ENCODE measurements at regions not wholly inside any gene's neighbourhood (a gene's known extent, or its start where the extent isn't known, plus 50 kb on each side); places are given as distances from the start of the nearest gene placed in this dataset.

GRCh38 chr16:6032438-6032837, 934.8 kb upstream of the EEF2KMT start:
- no peak overlapping the region for H3K4me3 ChIP-seq (replicated peaks in 1 of 3; ENCODE audit: insufficient read depth in 1 of 3, low read depth in 2 of 3, low read length in 3 of 3)
- ChIA-PET POLR2A (no interaction called here), CTCF (ENCODE audit: low intra/inter-chr PET ratio, low total read pairs) (no interaction called here)
- no peaks in the 10 kb centered on the region for H3K27me3 ChIP-seq (ENCODE audit: control insufficient read depth in 1 of 2, insufficient read depth in 2 of 2, low read length in 2 of 2)
- no peaks in the 10 kb centered on the region for H4K20me1 ChIP-seq (ENCODE audit: insufficient read depth, low read length)
- no peaks in the 10 kb centered on the region for H3K4me1 ChIP-seq (ENCODE audit: insufficient read depth, low read length)
- BruUV-seq (replicated peaks) = no TSS peak
- WGBS (ENCODE audit: low lambda C conversion rate) = 2% methylated on average over 3 of the region's 3 CpGs
- in situ Hi-C loops (cut with HindIII; ENCODE audit: extremely low pct_ligation_motif_present, low pct_unique_long_range_greater_than_20kb) = no loop called here
- no peak overlapping the region for H3K27ac ChIP-seq (ENCODE audit: extremely low read length, insufficient read depth, low read length)
- no peak overlapping the region for H3K9ac ChIP-seq (ENCODE audit: insufficient read depth, low read depth, low read length)
- intact Hi-C loops (cut with micrococcal nuclease; ENCODE audit: unreplicated experiment) = no loop called here
- H3K79me2 ChIP-seq (ENCODE audit: insufficient read depth, low read length) = no peaks in the 10 kb centered on the region
- no peaks in the 10 kb centered on the region for H3K36me3 ChIP-seq (replicated peaks in 1 of 2; ENCODE audit: control insufficient read depth in 1 of 2, insufficient read depth in 2 of 2, low read length in 2 of 2)
- H3K4me2 ChIP-seq (ENCODE audit: low read depth, low read length) = no peak overlapping the region
- no peak overlapping the region for H2AFZ ChIP-seq (ENCODE audit: low read length)
- DNase-seq (ENCODE audit: low spot score) (no peak), ATAC-seq (no peak), FAIRE-seq (no peak)
- TF ChIP-seq ZNF570 (CRISPR knock-in tag; IDR thresholded peaks at IDR 0.05; ENCODE audit: borderline replicate concordance) = no peak
- TF ChIP-seq TEAD3 (CRISPR knock-in tag; optimal IDR thresholded peaks at IDR 0.05; ENCODE audit: borderline replicate concordance) = no peak
- TF ChIP-seq GZF1 (CRISPR knock-in tag; IDR thresholded peaks at IDR 0.05) = no peak
- TF ChIP-seq PRDM4 (CRISPR knock-in tag; IDR thresholded peaks at IDR 0.05; ENCODE audit: borderline replicate concordance) = no peak
- TF ChIP-seq DPF2 (CRISPR knock-in tag; IDR thresholded peaks at IDR 0.05; ENCODE audit: borderline replicate concordance, low read depth) = no peak
- no peak for TF ChIP-seq AHR (CRISPR knock-in tag; IDR thresholded peaks at IDR 0.05)
- no peak for TF ChIP-seq RBM39 (IDR thresholded peaks at IDR 0.05; ENCODE audit: low read depth, low read length, poor library complexity, severe bottlenecking)
- TF ChIP-seq, protein P1, sequence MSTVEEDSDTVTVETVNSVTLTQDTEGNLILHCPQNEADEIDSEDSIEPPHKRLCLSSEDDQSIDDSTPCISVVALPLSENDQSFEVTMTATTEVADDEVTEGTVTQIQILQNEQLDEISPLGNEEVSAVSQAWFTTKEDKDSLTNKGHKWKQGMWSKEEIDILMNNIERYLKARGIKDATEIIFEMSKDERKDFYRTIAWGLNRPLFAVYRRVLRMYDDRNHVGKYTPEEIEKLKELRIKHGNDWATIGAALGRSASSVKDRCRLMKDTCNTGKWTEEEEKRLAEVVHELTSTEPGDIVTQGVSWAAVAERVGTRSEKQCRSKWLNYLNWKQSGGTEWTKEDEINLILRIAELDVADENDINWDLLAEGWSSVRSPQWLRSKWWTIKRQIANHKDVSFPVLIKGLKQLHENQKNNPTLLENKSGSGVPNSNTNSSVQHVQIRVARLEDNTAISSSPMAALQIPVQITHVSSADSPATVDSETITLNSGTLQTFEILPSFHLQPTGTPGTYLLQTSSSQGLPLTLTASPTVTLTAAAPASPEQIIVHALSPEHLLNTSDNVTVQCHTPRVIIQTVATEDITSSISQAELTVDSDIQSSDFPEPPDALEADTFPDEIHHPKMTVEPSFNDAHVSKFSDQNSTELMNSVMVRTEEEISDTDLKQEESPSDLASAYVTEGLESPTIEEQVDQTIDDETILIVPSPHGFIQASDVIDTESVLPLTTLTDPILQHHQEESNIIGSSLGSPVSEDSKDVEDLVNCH (CRISPR knock-in tag; IDR thresholded peaks at IDR 0.05) = no peak
- no peak for TF ChIP-seq MAF1 (CRISPR knock-in tag; IDR thresholded peaks at IDR 0.05; ENCODE audit: borderline replicate concordance)
- TF ChIP-seq CHCHD3 (CRISPR knock-in tag; IDR thresholded peaks at IDR 0.05) = no peak
- no peak for TF ChIP-seq FOXM1 (CRISPR knock-in tag; IDR thresholded peaks at IDR 0.05)
- TF ChIP-seq, protein P2, sequence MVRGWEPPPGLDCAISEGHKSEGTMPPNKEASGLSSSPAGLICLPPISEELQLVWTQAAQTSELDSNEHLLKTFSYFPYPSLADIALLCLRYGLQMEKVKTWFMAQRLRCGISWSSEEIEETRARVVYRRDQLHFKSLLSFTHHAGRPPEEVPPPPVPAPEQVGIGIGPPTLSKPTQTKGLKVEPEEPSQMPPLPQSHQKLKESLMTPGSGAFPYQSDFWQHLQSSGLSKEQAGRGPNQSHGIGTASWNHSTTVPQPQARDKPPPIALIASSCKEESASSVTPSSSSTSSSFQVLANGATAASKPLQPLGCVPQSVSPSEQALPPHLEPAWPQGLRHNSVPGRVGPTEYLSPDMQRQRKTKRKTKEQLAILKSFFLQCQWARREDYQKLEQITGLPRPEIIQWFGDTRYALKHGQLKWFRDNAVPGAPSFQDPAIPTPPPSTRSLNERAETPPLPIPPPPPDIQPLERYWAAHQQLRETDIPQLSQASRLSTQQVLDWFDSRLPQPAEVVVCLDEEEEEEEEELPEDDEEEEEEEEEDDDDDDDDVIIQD (CRISPR knock-in tag; IDR thresholded peaks at IDR 0.05; ENCODE audit: low read depth) = no peak
- no peak for TF ChIP-seq TRIM22 (IDR thresholded peaks at IDR 0.05)
- no peak for TF ChIP-seq ZNF615 (CRISPR knock-in tag; IDR thresholded peaks at IDR 0.05; ENCODE audit: borderline replicate concordance)
- no peaks in the 10 kb centered on the region for H3K9me3 ChIP-seq (ENCODE audit: low read length)

Measured in HepG2 (cell line).